ENCODE measurements at regions not wholly inside any gene's neighbourhood (a gene's known extent, or its start where the extent isn't known, plus 50 kb on each side); places are given as distances from the start of the nearest gene placed in this dataset.
A peak's percentile ranks its signal among the peaks of the same experiment; 100 is the strongest.

DNA sequence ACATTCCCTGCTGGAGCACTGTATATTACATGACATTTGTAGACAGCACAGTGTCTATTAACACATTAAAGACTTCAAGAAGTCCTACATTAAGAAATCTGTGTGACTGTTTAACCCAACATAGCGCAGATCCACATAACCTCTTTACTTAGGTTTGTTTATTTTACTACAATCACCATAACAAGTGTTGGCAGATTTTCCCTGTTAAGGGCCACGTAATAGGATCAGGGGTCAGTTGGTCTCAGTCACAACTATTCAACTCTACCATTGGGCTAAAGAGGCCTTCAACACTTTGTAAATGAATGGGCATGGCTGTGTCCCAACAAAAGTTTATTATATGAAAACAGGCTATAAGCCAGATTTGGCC is 51.3 kb upstream of the ADORA2B start:
- Mint-ChIP-seq H3K9me3 (ENCODE audit: low read depth) (peaks cover 4% of the 10 kb centered on the region), H3K27me3 (no peaks in the 10 kb centered on the region), H3K4me1 (ENCODE audit: low read depth) (peaks cover 18% of the 10 kb centered on the region), H3K4me3 (ENCODE audit: low read depth) (no peak overlapping the region), H3K27ac (peak overlapping the region; percentile 39), H3K36me3 (ENCODE audit: insufficient read depth) (no peaks in the 10 kb centered on the region)
- TF ChIP-seq, protein P1, sequence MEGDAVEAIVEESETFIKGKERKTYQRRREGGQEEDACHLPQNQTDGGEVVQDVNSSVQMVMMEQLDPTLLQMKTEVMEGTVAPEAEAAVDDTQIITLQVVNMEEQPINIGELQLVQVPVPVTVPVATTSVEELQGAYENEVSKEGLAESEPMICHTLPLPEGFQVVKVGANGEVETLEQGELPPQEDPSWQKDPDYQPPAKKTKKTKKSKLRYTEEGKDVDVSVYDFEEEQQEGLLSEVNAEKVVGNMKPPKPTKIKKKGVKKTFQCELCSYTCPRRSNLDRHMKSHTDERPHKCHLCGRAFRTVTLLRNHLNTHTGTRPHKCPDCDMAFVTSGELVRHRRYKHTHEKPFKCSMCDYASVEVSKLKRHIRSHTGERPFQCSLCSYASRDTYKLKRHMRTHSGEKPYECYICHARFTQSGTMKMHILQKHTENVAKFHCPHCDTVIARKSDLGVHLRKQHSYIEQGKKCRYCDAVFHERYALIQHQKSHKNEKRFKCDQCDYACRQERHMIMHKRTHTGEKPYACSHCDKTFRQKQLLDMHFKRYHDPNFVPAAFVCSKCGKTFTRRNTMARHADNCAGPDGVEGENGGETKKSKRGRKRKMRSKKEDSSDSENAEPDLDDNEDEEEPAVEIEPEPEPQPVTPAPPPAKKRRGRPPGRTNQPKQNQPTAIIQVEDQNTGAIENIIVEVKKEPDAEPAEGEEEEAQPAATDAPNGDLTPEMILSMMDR (IDR thresholded peaks at IDR 0.05; ENCODE audit: unreplicated experiment), result no peak
- no peak for DNase-seq (ENCODE audit: low spot score, unreplicated experiment)

DNA sequence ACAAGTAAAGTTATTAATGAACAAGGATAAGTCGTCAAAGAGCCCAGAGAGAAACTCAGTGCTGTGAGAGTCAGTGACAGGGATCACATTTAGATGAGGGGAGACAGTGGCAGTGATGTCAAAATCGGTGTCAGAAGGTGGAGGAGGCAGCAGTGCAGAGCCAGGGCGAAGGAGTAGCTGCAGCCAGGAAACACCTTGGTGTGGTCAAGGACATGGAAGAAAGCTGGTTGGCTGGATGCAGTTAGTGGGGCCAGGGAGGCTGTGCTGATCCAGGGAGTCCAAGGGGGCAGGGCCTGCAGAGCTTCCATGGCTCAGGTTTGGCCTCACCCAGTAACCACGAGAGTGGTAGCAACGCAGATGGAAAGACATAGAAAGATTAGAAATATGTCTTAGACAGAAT is 50.7 kb upstream of the ADORA2B start:
- Mint-ChIP-seq H3K9me3 (ENCODE audit: low read depth) (peaks cover 4% of the 10 kb centered on the region), H3K27me3 (no peaks in the 10 kb centered on the region), H3K36me3 (ENCODE audit: insufficient read depth) (no peaks in the 10 kb centered on the region), H3K4me3 (ENCODE audit: low read depth) (no peak overlapping the region), H3K4me1 (ENCODE audit: low read depth) (peaks cover 18% of the 10 kb centered on the region), H3K27ac (peak overlapping the region; percentile 42)
- TF ChIP-seq, protein P1 (IDR thresholded peaks at IDR 0.05; ENCODE audit: unreplicated experiment), result no peak
- DNase-seq (ENCODE audit: low spot score, unreplicated experiment), result no peak

DNA sequence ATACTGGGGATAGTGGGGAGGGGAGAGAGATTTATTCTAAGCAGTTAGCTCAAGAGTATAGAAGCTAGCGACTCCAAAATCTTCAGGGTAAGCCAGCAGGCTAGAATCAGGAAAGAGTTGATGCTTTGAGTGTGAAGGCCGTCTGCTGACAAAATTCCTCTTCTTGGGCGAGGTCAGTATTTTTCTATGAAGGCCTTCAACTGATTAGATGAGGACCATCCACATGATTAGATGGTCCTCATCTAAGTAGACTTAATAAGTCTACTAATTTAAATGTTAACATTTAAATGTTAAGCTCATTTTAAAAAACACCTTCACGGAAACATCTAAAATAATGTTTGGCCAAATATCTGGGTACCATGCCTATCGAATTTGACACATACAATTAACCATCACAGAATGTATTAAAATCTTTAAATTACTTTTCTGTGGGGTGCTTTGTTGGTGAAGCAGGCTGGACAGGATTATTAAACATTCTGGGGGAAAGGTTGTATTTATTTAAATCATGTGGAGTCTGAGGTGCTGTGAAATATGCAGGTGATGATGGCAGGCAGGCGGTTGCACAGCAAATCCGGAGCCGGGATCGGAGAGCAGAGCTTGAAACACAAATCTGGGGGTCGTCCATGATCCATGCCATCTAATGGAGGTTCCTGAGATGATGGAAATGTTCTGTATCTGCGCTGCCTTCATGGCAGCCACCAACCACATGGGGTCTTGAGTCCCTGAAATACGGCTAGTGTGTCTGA is 49.8 kb upstream of the ADORA2B start:
- H3K27ac Mint-ChIP-seq, result peak overlapping the region; percentile 42
- H3K27me3 Mint-ChIP-seq, result no peaks in the 10 kb centered on the region
- DNase-seq (ENCODE audit: low spot score, unreplicated experiment), result no peak
- H3K9me3 Mint-ChIP-seq (ENCODE audit: low read depth), result peaks cover 4% of the 10 kb centered on the region
- no peak overlapping the region for H3K4me3 Mint-ChIP-seq (ENCODE audit: low read depth)
- no peaks in the 10 kb centered on the region for H3K36me3 Mint-ChIP-seq (ENCODE audit: insufficient read depth)
- peaks cover 18% of the 10 kb centered on the region for H3K4me1 Mint-ChIP-seq (ENCODE audit: low read depth)
- TF ChIP-seq, protein P1 (IDR thresholded peaks at IDR 0.05; ENCODE audit: unreplicated experiment), result no peak

Measured in progenitor cell of endocrine pancreas (in vitro differentiated cells).